ENCODE measurements at regions not wholly inside any gene's neighbourhood (a gene's known extent, or its start where the extent isn't known, plus 50 kb on each side); places are given as distances from the start of the nearest gene placed in this dataset.

- no peak for DNase-seq (ENCODE audit: low read depth)
Observed at GRCh38 chr2:199627417-199627816, 169.7 kb upstream of the SATB2 start.

- DNase-seq (ENCODE audit: low read depth) = no peak
Observed at GRCh38 chr2:199624958-199625357, 167.2 kb upstream of the SATB2 start.

GRCh38 chr2:199612509-199613130 is 154.9 kb upstream of the SATB2 start:
- no peak for DNase-seq (ENCODE audit: low read depth)

- DNase-seq (ENCODE audit: low read depth) = no peak
Observed at GRCh38 chr2:199607914-199608313, 150.2 kb upstream of the SATB2 start.

- no peak for DNase-seq (ENCODE audit: low read depth)
Observed at GRCh38 chr2:199606193-199606780, 148.5 kb upstream of the SATB2 start.

GRCh38 chr2:199603721-199604291 is 146.1 kb upstream of the SATB2 start:
- DNase-seq (ENCODE audit: low read depth) = no peak

- DNase-seq (ENCODE audit: low read depth) = no peak
Observed at GRCh38 chr2:199602896-199603717, 145.4 kb upstream of the SATB2 start.

- no peak for DNase-seq (ENCODE audit: low read depth)
Observed at GRCh38 chr2:199602271-199602895, 144.6 kb upstream of the SATB2 start.

GRCh38 chr2:199596549-199596948 is 138.8 kb upstream of the SATB2 start:
- no peak for DNase-seq (ENCODE audit: low read depth)

GRCh38 chr2:199594443-199594842 is 136.7 kb upstream of the SATB2 start:
- no peak for DNase-seq (ENCODE audit: low read depth)

GRCh38 chr2:199591826-199592225 is 134.1 kb upstream of the SATB2 start:
- DNase-seq (ENCODE audit: low read depth) = no peak

- DNase-seq (ENCODE audit: low read depth) = no peak
Observed at GRCh38 chr2:199590321-199591203, 132.8 kb upstream of the SATB2 start.

- no peak for DNase-seq (ENCODE audit: low read depth)
Observed at GRCh38 chr2:199589306-199589705, 131.6 kb upstream of the SATB2 start.

GRCh38 chr2:199588054-199588453 is 130.3 kb upstream of the SATB2 start:
- DNase-seq (ENCODE audit: low read depth) = no peak

- DNase-seq (ENCODE audit: low read depth) = no peak
Observed at GRCh38 chr2:199586646-199587045, 128.9 kb upstream of the SATB2 start.

GRCh38 chr2:199583676-199584075 is 125.9 kb upstream of the SATB2 start:
- DNase-seq (ENCODE audit: low read depth) = no peak

- no peak for DNase-seq (ENCODE audit: low read depth)
Observed at GRCh38 chr2:199581935-199582360, 124.2 kb upstream of the SATB2 start.

- DNase-seq (ENCODE audit: low read depth) = no peak
Observed at GRCh38 chr2:199581408-199581807, 123.7 kb upstream of the SATB2 start.

GRCh38 chr2:199575416-199575815 is 117.7 kb upstream of the SATB2 start:
- no peak for DNase-seq (ENCODE audit: low read depth)

GRCh38 chr2:199572571-199572970 is 114.8 kb upstream of the SATB2 start:
- DNase-seq (ENCODE audit: low read depth) = no peak

- no peak for DNase-seq (ENCODE audit: low read depth)
Observed at GRCh38 chr2:199570934-199571333, 113.2 kb upstream of the SATB2 start.

All from activated T-cell treated with anti-CD3 and anti-CD28 coated beads for 24 hours (primary cell).